Fibroblast of the conjunctiva (primary cell): ENCODE measurements at regions not wholly inside any gene's neighbourhood (a gene's known extent, or its start where the extent isn't known, plus 50 kb on each side); places are given as distances from the start of the nearest gene placed in this dataset.
A peak's percentile ranks its signal among the peaks of the same experiment; 100 is the strongest.

Experiments
- DNase-seq: peaks from one replicate; pipeline ENCODE4 v3.0.0-alpha.2; 2010; ENCODE audit warnings: low read depth

DNA sequence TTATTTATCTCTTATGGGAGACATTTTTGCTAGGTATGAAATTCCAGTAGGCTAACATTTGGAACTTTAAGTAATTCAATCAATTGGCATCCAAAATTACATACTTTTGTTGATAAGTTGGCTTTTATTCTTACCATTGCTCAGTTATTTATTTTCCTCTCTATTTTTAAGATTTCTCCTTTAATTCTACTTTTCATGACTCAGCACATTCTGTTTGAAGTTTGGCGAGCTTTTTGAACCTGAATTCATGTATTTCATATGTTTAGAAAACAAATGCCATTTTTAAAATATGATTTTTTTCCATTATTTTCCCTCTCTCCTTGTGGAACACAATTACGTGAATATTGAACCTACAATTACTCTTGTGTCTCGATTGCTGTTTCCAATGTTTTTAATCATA lies 2896.3 kb upstream of the PCDH20 start:
- no peak for DNase-seq

DNA sequence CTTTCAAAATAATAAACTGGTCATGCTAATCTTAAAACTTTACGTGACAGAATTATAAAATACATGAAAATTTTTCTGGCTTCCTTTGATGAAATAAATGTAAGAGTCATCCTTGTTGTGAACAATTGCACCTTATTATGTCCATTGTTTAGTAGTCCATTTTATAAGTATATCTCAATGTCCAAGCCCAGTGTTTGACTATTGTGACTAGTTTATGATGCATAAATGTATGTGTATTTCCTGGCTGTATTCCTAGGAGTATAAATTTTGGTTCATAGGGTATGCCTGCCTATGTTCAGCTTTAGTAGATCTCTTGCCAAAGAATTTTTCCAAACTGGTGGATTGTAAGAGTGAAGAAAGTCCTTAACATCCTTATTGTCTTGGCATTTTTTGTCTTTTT lies 2895.5 kb upstream of the PCDH20 start:
- no peak for DNase-seq

DNA sequence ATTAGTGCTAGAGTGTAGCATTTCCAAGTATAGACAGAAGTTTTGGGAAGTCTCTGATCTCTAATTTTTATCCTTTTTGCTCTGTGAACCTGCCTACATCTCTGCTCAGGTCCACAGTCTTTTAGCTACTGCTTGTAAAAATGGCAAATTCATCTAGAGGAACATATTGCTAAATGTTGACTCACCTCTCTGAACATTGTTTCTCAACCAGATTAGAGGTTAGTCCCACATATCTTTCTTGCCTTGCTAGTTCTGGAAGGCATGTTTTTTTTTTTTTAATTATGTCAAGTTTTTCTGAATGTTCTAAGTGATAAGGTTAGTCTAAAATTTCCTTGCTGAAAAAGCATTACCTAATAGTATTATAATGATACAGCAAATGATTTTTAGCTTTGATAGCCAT lies 2889.6 kb upstream of the PCDH20 start:
- no peak for DNase-seq

DNA sequence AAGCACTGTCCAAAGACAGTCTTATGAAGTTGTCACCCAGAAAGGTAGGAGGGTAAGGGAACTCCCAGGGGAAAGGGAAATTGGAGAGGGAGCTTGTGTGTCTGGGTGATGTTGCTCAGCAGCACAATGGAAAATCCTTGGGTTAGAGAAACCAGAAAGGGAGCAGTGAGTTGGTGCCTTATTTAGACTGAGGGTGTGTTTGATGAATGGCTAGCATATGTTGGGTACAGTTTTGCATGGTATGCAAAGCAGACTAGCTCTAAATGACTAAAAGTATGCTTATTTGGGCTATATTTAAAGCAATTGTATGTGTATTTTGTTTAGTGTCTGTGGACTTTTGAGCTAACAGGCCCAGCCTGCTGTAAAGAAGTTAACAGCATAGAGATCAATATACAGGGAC lies 2884.6 kb upstream of the PCDH20 start:
- DNase-seq: no peak

DNA sequence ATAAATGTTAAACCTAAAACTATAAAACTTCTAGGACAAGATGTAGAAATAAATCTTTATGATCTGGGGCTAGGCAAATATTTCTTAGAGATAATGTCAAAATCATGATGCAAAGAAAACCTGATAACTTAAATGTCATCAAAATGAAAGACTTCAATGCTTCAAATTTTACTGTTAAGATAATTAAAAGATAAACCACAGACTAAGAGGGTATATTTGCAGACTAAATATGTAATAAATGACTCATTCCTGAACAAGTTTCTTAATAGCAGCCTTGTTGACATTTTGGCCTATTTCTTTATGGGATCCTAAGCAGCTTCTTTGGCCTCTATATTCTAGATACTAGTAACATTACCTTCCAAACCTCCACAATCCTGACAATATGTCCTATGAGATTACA lies 2878.3 kb upstream of the PCDH20 start:
- no peak for DNase-seq

DNA sequence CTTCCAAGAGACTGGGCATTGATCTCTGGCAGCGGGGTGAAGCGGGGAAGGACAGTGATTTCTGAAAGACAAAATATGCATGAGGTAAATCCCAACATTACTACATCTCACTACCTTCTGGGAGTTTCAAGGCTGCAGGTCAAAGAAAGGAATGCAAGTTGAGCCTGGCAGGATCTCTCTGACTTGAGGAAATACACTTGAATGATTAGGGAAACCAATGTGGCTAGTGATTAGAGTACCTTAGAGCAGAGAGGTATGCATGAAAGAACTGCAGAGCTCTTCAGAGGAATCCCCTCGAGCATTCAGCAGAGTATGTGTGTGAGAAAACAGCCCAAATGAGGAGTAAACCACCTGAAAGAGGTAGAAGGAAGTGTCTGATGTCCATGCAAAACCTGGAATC lies 2874.1 kb upstream of the PCDH20 start:
- no peak for DNase-seq

DNA sequence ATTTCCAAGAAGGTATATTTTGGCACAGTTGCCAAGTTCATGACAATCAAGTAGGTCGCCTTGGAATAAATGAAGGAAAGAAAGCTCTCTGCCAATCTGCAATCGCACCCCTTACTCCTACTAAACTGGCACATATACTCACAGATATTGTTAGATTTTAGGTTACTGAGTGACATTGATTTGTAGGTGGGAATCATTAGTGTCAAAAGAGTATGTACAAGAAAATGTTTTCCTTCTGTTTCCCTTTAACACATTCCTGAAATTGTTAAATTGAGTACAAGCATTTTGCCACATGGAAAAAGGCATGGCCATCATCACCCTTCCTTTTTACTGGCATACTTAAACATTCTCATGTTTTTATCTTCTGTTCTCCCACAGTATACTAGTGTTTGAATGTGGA lies 2868.3 kb upstream of the PCDH20 start:
- no peak for DNase-seq

DNA sequence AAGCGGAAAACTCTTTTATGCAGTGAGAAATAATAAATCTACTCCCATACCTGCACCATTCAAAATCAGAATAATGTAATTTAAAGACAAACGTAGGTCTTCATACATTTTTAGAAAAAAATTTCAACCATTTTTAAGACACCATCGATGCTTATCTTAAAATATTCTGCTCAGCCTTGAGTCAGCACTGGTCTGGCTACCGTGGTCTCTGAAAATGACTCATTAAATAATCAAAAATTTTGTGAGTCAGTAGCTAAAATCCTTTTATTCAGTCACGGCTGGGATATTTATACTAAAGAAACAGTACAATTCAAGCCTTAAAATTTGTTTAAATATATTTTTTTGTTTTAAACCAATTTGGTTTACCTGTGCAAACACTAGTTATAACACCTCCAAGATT lies 2862.8 kb upstream of the PCDH20 start:
- peak; percentile 2 for DNase-seq

DNA sequence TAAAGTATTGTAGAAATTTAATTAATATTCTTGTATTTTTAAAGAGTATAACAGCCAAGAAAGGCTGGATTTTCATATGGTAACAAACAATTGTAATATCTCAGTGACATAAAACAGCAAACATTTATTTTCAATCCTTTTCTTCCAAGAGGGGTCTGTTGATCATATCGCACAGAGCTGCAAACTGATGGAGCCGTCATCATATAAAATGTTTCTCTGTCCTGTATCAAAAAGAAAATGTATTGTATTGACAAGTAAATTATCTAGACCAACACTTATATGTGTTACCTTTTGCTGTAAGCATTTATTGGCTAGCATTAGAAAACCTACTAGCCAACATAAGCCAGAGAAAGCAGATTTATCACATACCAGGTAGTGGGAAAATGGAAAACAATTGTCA lies 2861.4 kb upstream of the PCDH20 start:
- DNase-seq: no peak

DNA sequence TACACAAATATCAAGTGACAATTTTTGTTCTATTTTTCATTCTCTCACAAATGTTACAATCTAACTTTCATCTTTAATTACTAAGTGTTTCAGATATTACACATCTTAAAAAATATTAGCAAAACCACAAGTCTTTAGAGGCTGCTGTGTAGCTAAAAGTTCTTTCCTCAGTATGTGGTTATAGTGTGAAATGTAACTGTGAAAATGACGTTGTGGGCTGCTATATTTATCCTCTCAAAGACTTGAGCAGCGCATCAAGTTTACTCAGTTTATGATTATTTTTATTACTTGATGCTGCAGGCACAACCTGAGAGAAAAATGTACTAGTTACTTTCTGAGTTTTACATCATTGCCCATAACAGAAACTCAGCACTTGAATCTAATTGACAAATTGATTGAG lies 2860.6 kb upstream of the PCDH20 start:
- DNase-seq: no peak

DNA sequence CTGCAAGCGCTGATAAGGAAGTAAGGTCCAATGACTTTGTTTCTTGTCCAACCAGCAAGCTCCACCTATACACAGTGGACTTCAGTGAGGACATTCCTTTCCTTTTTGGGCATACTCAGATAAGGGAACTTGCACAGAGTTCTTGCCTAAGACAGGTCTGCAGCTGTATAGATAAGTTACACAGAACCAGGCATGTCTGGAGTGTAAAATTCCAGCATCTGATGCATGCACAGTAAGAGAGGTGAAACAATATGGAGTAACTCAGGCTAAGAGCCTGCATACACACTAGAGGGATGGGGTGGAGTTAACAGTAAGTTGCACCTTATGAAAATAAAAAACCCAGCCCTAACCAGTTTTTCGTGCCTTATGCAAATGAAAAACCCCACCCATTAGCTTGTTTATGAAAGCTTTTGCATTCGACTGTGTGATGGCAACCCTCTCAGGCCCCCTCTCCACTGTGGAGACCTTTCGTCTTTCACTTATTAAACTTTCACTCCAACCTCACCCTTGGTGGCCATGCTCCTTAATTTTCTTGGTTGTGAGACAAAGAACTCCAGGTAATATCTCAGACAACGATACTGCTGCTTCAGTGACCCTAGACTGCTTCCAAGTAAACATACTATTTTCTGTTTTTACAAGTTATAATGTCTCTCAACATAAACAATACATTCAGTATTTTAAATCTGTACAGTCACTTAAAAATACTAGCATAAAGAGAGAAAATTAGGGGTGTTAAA lies 2859.0 kb upstream of the PCDH20 start:
- no peak for DNase-seq

DNA sequence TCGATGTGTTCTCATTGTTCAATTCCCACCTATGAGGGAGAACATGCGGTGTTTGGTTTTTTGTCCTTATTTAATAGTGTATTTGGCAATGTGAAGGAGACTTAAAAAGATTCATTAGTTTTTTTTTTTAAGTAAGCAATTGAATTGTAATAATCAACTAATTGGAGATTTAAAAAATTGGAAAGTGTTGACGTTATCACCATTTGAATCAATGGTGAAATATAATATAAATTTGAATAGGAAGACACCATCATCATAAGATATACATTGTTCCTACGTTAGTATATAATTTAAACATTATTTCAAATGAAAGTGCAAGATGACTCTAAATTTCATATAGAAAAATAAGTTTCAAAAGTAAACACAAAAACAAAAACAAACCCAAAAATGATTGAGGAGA lies 2858.1 kb upstream of the PCDH20 start:
- no peak for DNase-seq

DNA sequence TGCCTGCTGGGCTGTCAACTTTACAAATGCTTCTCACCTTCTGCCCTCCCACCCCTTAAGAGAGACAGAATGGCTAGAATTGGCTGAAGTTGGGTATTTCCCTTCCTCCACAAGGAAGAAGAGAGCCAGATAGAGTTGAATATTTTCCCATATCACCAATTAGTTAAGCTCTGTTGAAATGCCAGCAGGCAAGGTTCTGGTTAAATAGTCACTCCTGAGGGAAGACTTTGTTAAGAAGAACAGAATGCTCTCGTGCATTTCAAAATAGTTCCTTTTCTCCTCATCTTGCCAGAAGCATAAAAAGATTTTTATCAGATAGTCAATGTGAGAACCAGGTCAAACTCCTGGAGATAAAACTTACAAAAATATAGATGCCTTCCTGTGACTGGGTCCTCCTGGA lies 2857.0 kb upstream of the PCDH20 start:
- DNase-seq: no peak

DNA sequence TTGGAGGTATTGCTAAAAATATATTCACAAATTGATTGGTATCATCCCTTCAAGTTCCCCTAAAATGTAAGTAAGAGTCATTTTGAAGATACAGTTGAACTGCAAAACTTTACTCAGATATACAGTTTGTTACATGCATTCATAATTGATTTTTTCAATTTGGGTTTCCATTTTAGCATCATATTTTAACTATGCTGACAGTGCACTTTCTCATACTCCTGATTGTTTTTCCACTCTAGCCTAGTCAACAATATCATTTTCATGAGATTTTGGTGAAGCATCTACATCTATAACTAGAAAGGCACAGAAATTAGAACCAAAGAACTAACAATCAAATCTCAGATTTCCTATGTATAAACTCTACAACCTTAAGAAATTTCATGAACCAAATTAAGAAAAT lies 2850.4 kb upstream of the PCDH20 start:
- DNase-seq: no peak

DNA sequence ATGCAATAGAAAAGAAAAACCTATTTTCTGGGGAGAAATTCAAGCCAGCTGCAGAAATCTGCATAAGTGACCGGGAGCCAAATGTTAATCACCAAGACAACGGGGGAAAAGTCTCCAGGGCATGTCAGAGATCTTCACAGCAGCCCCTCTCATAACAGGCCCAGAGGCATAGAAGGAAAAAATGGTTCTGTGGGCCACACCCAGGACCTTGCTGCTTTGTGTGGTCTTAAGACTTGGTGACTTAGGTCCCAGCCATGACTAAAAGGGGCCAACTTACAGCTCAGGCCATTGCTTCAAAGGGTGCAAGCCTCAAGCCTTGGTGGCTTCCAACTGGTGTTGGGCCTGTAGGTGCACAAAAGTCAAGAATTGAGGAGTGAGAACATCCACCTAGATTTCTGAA lies 2847.6 kb upstream of the PCDH20 start:
- no peak for DNase-seq

DNA sequence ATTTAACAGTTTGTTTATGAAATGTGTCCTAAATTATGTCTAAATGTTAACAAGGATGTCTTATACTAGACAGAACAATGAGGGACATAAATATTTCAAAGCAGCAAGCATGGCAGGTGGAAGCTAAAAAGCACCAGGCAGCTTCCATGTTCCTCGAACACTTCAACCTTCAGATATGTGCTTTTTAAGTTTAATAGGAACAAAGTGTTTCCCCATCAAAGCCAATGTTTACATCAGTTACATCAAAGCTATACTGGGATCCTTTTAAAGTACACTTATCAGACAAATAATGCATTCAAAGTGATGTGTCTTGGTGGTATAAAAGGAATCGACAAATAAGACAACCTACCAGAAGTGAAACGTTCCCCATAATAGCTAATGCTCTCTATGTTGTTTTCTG lies 2841.1 kb upstream of the PCDH20 start:
- no peak for DNase-seq

DNA sequence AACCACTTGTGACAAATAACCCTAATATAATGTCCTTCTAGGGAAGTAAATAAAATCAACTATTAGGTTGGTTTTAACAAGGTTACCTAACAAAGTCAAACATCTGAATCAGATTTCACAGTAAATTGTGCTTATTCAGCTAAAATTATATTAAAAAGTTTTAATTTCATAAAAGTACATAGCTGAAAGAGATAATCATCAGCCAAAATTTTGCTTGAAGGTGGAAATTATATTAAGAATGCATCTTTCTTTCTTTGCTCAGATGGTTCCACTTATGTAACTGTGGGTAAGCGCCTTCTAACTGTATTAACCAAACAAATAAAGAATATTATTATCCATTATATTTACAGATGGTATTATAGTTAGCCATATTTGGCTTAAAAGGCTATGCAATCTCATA lies 2840.3 kb upstream of the PCDH20 start:
- DNase-seq: no peak

DNA sequence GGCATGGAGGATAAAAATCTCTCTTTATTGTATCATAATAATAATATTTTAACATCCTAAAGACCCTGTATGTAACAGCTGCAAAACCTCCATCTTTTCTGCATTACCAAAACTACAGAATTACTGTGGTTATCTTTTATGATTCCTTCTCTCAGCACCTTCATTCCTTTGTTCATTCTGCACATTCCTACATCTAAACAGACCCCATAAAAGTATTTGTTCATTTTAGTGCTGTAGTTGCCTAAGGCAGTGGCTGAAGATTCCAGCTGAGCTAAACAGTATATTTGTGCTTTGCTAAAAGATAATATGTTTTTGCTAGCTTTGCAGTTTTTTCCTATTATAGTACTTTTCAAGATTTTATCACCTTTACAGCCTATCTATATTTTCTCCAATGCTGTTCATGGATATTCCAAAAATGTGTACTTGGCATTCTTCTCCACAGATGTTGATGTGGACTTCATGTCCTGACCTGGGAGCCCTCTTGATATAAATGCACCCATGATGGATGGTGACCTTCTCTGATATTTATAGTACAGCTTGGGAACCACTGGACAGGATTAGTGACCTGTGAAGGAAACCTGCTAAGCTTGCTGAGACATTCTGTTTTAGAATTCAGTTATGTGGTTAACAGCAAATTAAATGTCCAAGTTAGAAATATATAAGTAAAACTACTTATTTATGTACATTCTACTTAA lies 2832.9 kb upstream of the PCDH20 start:
- no peak for DNase-seq

DNA sequence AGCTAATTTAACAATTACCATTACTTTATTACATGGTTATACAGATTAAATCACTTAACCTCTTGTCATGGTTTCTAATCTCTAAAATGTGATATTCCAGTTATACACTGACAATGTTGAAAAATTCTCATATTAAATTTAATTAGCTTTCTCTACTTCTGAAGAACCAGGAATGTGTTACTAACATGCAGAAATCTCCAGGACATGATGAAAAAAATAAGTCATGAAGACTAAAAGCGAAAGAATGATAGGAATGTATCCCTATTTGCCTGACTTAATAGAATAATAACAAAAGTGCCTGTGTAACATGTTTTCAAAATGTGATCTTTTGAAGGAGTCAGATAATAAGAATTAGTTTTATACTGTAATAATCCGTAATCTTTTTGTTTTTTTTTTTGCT lies 2823.7 kb upstream of the PCDH20 start:
- peak; percentile 36 for DNase-seq

DNA sequence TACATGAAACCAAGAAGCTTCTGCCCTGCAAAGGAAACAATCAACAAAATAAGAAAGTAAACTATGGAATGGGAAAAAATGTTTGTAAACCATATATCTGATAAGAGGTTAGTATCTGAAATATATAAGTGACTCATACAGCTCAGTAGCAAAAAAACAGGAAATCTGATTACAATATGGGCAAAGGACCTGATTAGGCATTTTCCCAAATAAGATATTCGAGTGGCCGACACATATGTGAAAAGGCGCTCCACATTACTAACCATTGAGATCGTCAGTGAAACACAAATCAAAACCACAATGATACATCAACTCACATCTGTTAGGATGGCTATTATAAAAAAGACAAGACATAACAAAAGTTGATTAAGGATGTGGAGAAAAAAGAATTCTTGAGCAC lies 2818.6 kb upstream of the PCDH20 start:
- DNase-seq: peak; percentile 37

DNA sequence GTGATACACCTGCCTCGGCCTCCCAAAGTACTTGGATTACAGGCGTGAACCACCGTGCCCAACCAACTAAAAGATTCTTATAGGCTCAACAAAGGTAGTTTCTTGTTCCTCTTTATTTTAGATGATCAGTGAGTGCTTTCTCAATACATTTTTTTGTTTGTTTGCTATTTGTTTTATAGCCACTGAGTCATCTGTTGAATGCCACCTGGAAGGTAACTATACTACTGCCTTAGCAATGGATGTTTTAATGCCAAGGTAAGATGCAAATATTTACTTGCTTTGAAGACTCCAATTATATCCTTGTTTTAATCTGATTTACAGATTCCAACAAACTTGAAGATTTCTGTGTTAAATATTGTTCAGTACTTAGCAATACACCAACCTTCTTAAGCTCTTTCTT lies 2807.4 kb upstream of the PCDH20 start:
- DNase-seq: no peak

DNA sequence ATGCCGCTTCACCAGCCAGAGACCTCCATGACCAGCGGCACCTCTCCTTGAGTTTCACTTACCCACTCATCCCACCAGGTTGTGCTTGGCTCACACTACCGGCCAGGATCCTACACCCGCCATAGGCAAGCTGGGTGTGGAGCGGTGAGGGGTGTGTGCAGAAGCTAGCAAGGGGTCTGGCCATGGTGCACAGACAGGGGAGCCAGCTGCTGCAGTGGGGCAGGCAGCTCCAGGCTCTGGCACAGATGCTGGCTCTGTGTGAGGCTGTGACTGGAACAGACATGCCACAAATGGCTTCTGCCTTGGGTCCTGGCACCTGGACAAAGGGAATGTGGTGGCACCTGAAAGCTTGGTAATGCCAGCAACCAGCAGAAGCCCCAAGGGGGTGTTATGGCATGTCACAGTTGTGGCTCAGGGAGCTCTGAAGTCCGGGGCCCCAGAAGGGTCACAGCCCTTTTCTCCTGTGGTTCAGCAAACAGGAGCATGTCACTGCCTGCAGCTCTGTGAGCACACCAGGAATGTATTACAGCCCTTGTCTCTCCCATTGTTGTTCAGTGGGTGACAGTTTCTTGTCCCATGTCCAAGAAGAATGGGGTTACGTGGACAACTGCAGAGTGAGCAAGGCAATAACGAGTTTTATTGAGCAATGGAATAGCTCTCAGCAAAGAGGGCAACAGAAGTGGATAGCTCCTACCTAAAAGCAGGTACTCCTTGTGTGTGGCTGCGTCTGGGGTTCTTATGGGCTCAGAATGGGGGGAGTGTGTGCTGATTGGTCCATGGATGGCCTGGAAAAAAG lies 2791.0 kb upstream of the PCDH20 start:
- DNase-seq: no peak

DNA sequence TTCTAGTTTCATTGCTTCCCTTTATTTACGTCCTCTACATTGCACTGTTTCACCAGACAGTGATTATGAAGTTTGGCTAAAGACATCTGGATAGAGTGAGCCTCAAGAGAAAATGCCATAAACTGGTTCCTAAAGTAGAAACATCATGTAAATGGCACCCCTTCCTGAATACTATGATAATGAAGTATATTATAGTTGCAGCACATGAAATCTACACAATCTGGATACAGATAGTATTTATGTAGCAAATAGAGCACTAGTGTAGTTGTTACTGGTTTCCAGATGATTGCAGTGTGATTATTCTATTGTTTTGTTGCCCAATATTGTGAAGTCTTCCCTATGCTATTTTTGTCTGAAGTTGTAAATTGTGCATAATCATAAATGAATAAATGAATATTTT lies 2786.9 kb upstream of the PCDH20 start:
- no peak for DNase-seq
